HG03575 (cell line): ENCODE measurements at regions not wholly inside any gene's neighbourhood (a gene's known extent, or its start where the extent isn't known, plus 50 kb on each side); places are given as distances from the start of the nearest gene placed in this dataset.
"Not testable (repeated sequence)": the region's sequence is repeated elsewhere in the genome, so short reads cannot be mapped to it uniquely, and the experiment has no call there.

Experiments used
- ATAC-seq: cut with Tn5 transposase; IDR thresholded peaks from one replicate; pipeline ENCODE4 v1.9.1; 2021; ENCODE audit not compliant: unreplicated experiment, insufficient number of reproducible peaks, low FRiP score; ENCODE audit errors: extremely low read depth

- no peak for ATAC-seq
These were observed 83.1 kb upstream of the MPP7 start for GRCh38 chr10:28385748-28386502.

DNA sequence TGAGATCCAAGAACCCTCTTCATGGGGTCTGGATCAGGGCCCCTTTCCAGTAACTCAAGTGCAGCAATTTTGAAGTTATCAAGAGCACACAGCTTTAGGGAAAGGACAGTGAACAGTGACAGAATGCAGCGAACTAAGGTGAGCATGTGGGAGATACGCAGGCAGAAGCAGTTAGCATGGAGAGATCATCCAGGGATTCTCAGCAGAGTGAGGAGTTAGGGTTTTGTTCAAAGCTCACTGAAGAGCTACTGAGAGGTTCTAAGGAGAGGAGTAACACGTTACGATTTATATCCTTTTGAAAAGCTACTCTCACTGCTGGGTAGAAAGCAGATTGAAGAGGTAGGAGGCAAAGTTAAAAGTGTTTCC is 83.6 kb upstream of the MPP7 start:
- no peak for ATAC-seq

DNA sequence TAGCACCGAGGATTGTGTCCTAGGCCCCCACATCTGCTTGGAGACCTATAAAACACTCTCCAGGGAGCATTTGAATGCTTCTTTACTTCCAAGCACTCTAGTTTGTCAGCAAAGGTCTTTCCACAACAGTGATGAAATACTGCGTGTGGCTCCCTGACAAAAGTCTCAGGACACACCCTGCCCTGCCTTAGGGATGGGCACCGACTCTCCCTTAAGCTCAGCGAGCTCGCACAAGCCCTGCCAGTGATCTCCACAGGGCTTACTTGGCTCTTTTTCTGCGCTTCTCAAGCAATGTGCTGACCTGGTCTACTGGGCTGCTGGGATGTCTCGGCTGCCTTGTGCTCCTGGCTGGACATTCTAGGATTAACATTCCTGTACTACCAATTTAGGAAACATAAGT is 84.3 kb upstream of the MPP7 start:
- ATAC-seq: no peak

DNA sequence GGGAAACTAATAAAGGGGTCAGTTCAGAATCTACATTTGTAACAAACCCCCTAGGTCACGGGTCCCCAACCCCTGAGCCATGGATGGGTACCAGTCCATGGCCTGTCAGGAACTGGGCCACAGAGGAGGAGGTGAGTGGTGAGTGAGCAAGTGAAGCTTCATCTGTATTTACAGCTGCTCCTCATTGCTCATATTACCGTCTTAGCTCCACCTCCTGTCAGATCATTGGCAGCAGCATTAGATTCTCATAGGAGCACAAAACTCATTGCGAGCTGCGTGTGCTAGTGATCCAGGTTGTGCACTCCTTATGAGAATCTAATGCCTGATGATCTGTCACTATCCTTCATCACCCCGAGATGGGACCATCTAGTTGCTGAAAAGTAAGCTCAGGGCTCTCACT is 88.4 kb upstream of the MPP7 start:
- ATAC-seq: no peak

- no peak for ATAC-seq
These were observed 91.2 kb upstream of the MPP7 start for GRCh38 chr10:28393956-28394568.

GRCh38 chr10:28396331-28396730 is 93.5 kb upstream of the MPP7 start:
- ATAC-seq: no peak

DNA sequence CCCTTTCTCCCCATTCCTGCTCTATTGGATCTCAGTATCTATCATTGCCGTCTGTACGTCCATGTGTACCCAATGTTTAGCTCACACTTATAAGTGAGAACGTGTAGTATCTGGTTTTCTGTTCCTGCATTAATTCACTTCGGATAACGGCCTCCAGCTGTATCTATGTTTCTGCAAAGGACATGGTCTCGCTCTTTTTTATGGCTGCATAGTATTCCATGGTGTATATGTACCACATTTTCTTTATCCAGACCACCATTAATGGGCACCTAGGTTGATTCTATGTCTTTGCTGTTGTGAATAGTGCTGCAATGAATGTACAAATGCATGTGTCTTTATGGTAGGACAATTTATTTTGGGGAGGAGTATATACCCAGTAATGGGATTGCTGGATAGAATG is 94.4 kb upstream of the MPP7 start:
- ATAC-seq: no peak

DNA sequence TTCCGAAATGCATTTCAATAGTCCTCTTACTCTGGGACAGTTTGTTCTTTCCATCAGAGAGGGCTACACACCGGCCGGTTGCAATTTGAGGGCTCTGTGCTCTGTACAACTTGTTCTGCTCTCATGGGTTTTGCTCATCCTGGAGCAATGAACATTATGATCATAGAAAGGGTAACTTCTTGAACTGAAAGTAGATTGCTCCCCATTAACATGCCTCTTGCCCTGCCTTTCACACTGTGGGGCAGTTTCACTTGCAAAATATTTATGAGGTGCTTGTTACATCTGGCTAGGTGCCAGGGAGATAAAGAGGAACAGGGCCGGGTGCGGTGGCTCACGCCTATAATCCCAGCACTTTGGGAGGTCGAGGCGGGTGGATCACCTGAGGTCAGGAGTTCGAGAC is 97.3 kb upstream of the MPP7 start:
- no peak for ATAC-seq

DNA sequence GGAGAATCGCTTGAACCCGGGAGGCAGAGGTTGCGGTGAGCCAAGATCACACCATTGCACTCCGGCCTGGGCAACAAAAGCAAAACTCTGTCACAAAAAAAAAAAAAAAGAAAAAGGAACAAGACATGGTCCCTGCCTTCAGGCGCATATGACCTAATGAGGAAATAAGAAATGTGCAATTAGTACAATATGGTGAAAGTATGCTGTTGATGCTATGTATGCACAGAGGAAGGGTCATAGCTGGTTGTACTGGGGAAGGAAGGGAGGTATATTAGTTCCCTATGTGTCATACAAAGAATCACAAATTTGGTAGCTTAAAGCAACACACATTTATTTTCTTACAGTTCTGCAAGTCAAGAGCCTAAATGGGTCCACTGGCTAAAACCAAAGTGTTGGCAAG is 97.8 kb upstream of the MPP7 start:
- ATAC-seq: no peak

DNA sequence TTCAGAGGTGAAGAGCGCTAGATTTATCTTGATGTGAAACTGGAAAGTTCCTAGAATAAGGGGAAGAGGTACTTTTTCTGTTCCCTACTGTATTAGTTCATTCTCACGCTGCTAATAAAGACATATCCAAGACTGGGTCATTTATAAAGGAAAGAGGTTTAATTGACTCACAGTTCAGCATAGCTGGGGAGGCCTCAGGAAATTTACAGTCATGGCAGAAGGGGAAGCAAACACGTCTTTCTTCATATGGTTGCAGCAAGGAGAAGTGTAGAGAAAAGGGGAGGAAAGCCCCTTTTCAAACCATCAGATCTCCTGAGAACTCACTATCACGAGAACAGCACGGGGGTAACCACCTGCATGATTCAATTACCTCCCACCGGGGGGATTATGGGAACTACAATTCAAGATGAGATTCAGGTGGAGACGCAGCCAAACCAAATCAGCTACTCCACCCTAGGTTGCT is 99.8 kb upstream of the MPP7 start:
- ATAC-seq: not testable (repeated sequence)

DNA sequence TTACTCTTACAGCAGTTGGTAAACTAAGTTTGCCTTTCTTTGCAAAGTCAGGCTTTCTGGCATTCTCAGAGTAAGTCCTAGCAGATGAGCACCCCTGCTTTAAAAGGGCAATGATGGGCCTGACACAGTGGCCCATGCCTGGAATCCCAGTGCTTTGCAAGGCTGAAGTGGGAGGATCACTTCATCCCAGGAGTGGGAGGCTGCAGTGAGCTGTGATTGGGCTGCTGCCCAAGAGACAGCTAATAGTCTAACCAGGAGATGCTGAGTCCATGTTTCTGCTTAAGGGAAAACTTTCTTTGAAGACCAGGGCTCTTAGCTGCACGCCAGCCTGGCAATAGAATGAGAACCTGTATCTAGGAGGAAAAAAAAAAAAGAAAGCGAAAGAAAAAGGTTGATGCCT is 100.2 kb upstream of the MPP7 start:
- ATAC-seq: no peak

- ATAC-seq: no peak
These were observed 105.4 kb upstream of the MPP7 start for GRCh38 chr10:28408237-28408777.

GRCh38 chr10:28410420-28411135 is 107.7 kb upstream of the MPP7 start:
- no peak for ATAC-seq

GRCh38 chr10:28411136-28411460 is 108.2 kb upstream of the MPP7 start:
- no peak for ATAC-seq

GRCh38 chr10:28411648-28412047 is 108.8 kb upstream of the MPP7 start:
- no peak for ATAC-seq

DNA sequence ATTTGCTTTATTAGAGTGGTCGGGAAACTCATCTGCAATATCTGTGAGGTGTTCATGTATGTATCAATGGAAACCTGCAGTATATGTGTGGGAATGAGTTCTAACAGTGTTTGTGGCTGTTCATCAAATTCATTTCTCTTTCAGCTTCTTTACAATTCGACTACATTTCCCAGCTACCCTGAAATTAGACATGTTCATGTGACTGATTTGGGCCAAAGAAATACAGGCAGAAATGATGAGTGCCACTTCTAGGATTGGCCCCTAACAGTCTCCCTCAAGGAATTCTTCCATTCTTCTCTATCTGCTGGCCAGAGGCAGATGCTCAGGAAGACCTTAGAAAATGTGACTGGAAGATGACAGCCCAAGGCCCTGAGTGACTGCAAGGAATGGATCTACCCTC is 114.8 kb upstream of the WAC start:
- no peak for ATAC-seq

DNA sequence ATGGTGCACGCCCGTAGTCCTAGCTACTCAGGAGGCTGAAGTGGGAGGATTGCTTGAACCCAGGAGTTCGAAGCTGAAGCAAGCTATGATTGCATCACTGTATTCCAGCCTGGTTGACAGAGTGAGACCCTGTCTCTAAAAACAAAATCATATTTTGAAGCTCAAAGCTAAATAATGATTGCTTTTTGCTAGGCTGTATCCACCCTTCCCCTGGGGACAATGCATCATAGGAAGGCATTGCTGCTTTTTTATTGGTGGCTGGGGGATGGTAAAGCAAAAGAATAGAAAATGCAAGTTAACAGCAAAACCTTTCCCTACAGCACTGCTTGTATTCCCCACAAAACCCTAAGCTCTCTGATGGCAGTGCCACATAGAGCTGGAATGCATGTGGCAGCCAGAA is 107.5 kb upstream of the WAC start:
- ATAC-seq: no peak

DNA sequence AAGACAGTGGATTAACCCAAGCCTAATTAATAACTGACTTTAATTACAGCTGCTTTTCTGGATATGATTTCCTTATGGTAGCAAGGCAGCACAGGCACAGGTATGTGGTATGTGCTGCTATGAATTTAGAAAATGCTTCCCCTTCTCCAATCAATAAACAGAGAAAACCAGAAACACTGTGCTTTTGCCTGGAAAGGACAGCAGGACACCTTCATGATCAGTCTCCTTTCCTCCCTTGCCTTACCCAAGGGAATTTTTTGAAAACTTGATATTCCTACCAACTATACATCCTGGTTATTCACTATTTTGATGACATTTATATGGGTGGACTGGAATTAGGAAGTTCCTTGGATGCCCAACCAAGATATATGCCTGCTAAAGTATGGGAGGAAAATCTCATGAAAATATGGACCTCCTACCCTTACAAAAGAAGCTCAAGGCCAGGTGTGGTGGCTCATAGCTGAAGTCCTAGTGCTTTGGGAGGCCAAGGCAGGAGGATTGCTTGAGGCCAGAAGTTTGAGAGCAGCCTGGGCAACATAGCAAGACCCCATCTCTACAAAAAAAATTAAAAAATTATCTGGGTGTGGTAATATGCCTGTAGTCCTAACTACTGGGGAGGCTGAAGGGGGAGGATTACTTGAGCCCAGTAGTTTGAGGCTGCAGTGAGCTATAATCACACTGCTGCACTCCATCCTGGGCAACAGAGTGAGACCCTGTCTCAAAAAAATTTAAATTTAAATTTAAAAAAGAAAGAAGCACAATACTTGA is 106.3 kb upstream of the WAC start:
- ATAC-seq: no peak

GRCh38 chr10:28427376-28427775 is 105.5 kb upstream of the WAC start:
- ATAC-seq: no peak
